Stomach (tissue), 8 donors: ENCODE measurements at regions not wholly inside any gene's neighbourhood (a gene's known extent, or its start where the extent isn't known, plus 50 kb on each side); places are given as distances from the start of the nearest gene placed in this dataset.

Experiments used
- DNase-seq, 2 donors: peaks; one replicate each; pipeline versions ENCODE4 v3.0.0 to v3.0.0-alpha.2; 2013 to 2019
- H3K27ac ChIP-seq, 5 donors: fragments of 200-600 bp in 4 of 5; sonication (generic) in 4 of 5; one replicate each; pipeline ENCODE4 v1.5.1; 2013 to 2019; ENCODE audit warnings: mild to moderate bottlenecking in 1 of 5, moderate library complexity in 1 of 5
- H3K27me3 ChIP-seq, 3 donors: fragments of 200-600 bp; sonication (generic); one replicate each; pipeline ENCODE4 v1.5.1; 2017 to 2019; ENCODE audit warnings: mixed run types in 1 of 3
- H3K36me3 ChIP-seq, 4 donors: fragments of 200-600 bp; sonication (generic); 1 replicate in 3 of 4; 2 replicates in 1 of 4; pipeline ENCODE4 v1.5.1; 2016 to 2019
- H3K4me1 ChIP-seq, 4 donors: fragments of 200-600 bp; sonication (generic); one replicate each; pipeline ENCODE4 v1.5.1; 2016 to 2019
- H3K4me3 ChIP-seq, 4 donors: fragments of 200-600 bp; sonication (generic) in 3 of 4; one replicate each; pipeline ENCODE4 v1.5.1; 2016 to 2019; ENCODE audit warnings: mild to moderate bottlenecking in 1 of 4
- H3K9me3 ChIP-seq, 4 donors: fragments of 200-600 bp; sonication (generic); one replicate each; pipeline ENCODE4 v1.5.1; 2016 to 2019
- EP300 ChIP-seq: sonication (generic); formaldehyde crosslinking; IDR thresholded peaks from one replicate; pipeline ENCODE4 v1.6.1; 2017; ENCODE audit warnings: antibody characterized with exemption
- POLR2A ChIP-seq, 4 donors: fragments of 450-650 bp; IDR thresholded peaks; one replicate each; pipeline ENCODE4 v1.6.1; 2016; ENCODE audit warnings: antibody characterized with exemption in 4 of 4, control low read depth in 2 of 4, mild to moderate bottlenecking in 1 of 4, moderate library complexity in 1 of 4
- POLR2AphosphoS5 ChIP-seq, 3 donors: sonication (generic); formaldehyde crosslinking; IDR thresholded peaks; one replicate each; pipeline ENCODE4 v1.6.1; 2016; ENCODE audit warnings: antibody characterized with exemption in 3 of 3
- WGBS, 5 donors: extraction: QIAGEN DNeasy Blood & Tissue Kit in 3 of 5; methylation state at CpG; one replicate each; pipeline versions ENCODE4 v1.1.5 to v1.1.7; 2013 to 2018; 5-methylcytosine and 5-hydroxymethylcytosine counted together
- intact Hi-C: fragments of 100-400 bp; cut with DNase I; formaldehyde crosslinking; loops from one replicate; pipeline ENCODE4 v1.15.1; 2023; ENCODE audit warnings: low total_unique reads
- TF ChIP-seq, protein P1 (sequence below), 7 experiments: fragments of 450-650 bp in 4 of 7; fragments of 200-600 bp in 3 of 7; sonication (generic) in 3 of 7; IDR thresholded peaks; one replicate each; pipeline ENCODE4 v1.5.1; 2016 to 2019; ENCODE audit warnings: antibody characterized with exemption in 7 of 7, control low read depth in 2 of 7, mild to moderate bottlenecking in 1 of 7
- donor health status: healthy with polysubstance abuse.
- donor health status: Bipolar disorder and iron deficiency.
- donor health status: healthy.

DNA sequence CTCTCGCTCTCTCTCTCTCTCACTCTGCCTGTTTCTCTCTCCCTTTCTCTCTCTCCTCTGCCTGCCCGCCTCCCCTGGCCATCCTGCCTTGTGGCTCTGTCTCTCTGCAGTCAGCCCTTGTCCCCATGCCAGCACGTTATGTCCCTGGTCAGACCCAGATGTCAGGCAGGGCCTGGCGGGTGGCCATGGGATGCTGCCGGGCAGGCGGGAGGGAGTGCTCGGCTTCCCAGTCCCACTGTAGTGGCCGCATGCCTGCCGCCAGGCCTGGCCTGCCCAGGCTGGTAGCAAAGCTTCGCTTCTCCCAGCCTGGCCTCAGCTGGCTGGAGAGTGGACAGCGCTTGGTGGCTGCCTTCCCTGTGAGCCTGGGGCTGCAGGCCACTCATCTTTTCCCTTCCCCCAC lies 121.5 kb upstream of the ZNF716 start:
- Histone ChIP-seq H3K4me1 (no peaks in the 10 kb centered on the region), H3K27me3 (no peaks in the 10 kb centered on the region), H3K36me3 (no peaks in the 10 kb centered on the region), H3K9me3 (peaks cover 6 to 99% (median 88%) of the 10 kb centered on the region in 4 donors), H3K27ac (no peak overlapping the region), H3K4me3 (no peak overlapping the region)
- no peak for DNase-seq
- whole genome bisulfite sequencing, 5 donors = 83 to 89% (median 87%) methylated on average over 10 to 11 of the region's 11 CpGs
- TF ChIP-seq POLR2AphosphoS5 (IDR thresholded peaks at IDR 0.05) (no peak), POLR2A (IDR thresholded peaks at IDR 0.05) (no peak), EP300 (no peak)
- TF ChIP-seq, protein P1, sequence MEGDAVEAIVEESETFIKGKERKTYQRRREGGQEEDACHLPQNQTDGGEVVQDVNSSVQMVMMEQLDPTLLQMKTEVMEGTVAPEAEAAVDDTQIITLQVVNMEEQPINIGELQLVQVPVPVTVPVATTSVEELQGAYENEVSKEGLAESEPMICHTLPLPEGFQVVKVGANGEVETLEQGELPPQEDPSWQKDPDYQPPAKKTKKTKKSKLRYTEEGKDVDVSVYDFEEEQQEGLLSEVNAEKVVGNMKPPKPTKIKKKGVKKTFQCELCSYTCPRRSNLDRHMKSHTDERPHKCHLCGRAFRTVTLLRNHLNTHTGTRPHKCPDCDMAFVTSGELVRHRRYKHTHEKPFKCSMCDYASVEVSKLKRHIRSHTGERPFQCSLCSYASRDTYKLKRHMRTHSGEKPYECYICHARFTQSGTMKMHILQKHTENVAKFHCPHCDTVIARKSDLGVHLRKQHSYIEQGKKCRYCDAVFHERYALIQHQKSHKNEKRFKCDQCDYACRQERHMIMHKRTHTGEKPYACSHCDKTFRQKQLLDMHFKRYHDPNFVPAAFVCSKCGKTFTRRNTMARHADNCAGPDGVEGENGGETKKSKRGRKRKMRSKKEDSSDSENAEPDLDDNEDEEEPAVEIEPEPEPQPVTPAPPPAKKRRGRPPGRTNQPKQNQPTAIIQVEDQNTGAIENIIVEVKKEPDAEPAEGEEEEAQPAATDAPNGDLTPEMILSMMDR (IDR thresholded peaks at IDR 0.05) = no peak
- intact Hi-C loops = no loop called here

DNA sequence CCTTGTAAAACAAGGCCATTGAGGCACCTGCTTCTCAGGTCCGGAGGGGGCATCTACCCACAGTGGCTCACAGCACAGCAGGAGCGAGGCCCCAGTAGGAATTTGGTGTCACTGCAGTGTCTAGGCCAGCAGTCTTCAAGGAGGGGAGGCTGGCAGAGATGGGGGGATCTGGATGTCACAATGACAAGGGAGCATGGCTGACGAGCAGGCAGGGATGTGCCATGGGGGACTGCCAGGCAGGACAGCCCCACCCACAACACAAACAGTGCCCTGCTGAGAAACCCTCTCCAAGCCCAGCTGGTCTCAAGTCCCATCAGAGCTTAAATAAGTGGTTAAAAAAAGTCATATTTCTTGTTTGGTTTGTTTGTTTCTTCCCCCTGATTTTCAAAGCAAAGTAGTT lies 121.0 kb upstream of the ZNF716 start:
- WGBS, 5 donors = 49 to 70% (median 63%) methylated on average over 1 to 3 of the region's 3 CpGs
- Histone ChIP-seq H3K27me3 (no peaks in the 10 kb centered on the region), H3K36me3 (no peaks in the 10 kb centered on the region), H3K9me3 (peaks cover 6 to 99% (median 87%) of the 10 kb centered on the region in 4 donors), H3K27ac (no peak overlapping the region), H3K4me1 (no peaks in the 10 kb centered on the region), H3K4me3 (no peak overlapping the region)
- TF ChIP-seq, protein P1 (IDR thresholded peaks at IDR 0.05) = no peak
- TF ChIP-seq POLR2A (IDR thresholded peaks at IDR 0.05) (no peak), EP300 (no peak), POLR2AphosphoS5 (IDR thresholded peaks at IDR 0.05) (no peak)
- intact Hi-C loops = no loop called here
- DNase-seq = no peak

DNA sequence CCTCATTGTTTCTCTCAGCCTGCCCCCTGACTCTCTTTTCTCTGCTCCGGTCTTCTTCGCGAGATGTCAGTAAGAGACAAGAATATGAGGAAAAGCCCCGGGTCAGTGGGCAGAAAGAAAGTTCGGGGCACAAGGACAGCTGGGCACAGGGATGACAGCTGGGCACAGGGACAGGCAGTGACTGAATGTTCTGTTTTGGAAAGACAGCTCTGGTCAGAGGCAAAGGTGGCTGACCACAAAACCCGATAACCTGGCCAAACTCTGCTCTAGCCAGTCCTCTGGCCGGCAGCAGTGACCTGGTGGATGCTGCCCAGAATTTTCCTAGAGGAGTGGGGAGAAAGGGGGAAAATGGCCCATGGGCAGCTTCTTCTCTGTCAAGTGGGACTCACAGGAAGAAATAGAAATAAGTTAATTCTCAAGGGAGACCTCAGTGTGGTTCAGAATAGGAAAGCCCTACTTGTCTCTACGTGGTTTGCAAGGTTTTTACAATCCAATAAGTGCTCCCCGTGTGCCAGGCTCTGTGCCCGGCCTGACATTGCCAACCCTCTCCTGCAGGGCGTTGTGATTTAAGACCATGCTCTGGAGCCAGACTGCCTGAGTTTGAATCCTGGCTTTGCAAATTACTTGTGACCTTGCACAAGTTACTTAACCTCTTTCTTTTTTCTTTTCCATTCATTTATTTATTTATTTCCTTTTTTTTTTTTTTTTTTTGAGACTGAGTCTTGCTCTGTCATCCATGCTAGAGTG lies 110.6 kb upstream of the ZNF716 start:
- no peak for TF ChIP-seq POLR2AphosphoS5 (IDR thresholded peaks at IDR 0.05)
- TF ChIP-seq POLR2A (IDR thresholded peaks at IDR 0.05) = no peak
- no peak for TF ChIP-seq EP300
- TF ChIP-seq, protein P1 (IDR thresholded peaks at IDR 0.05) = no peak
- Histone ChIP-seq H3K4me3 (no peak overlapping the region), H3K4me1 (no peaks in the 10 kb centered on the region), H3K36me3 (no peaks in the 10 kb centered on the region), H3K27me3 (no peaks in the 10 kb centered on the region), H3K27ac (no peak overlapping the region), H3K9me3 (peaks cover 0 to 93% (median 52%) of the 10 kb centered on the region in 4 donors)
- DNase-seq = no peak
- WGBS, 5 donors = 56 to 77% (median 71%) methylated on average over 11 of the region's 11 CpGs
- intact Hi-C loops = no loop called here

DNA sequence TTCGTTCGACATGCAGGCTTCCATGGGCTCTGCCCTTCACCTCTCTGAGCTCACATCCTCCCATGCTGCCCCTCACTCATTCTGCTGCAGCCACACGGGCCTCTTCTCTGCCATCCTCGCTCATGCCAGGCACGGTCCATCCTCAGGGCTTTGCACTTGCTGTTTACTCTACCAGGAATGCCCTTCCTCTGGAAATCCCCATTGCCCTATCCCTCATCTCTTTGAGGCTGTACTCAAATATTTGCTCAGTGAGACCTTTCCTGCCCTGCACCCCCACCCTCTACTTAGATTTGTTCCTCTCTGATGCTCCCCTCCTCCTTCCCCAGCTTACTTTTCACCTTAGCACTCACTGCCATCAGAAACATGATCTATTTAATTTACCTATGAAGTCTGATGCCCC lies 107.0 kb upstream of the ZNF716 start:
- no peaks in the 10 kb centered on the region for H3K27me3 ChIP-seq
- H3K4me1 ChIP-seq = no peaks in the 10 kb centered on the region
- WGBS, 5 donors = 84 to 93% (median 87%) methylated on average over 5 of the region's 5 CpGs
- no peaks in the 10 kb centered on the region for H3K36me3 ChIP-seq
- H3K27ac ChIP-seq = no peak overlapping the region
- H3K4me3 ChIP-seq = no peak overlapping the region
- no peak for DNase-seq
- peaks cover 0 to 96% (median 49%) of the 10 kb centered on the region in 4 donors for H3K9me3 ChIP-seq
- TF ChIP-seq, protein P1 (IDR thresholded peaks at IDR 0.05) = no peak
- TF ChIP-seq POLR2AphosphoS5 (IDR thresholded peaks at IDR 0.05) (no peak), EP300 (no peak), POLR2A (IDR thresholded peaks at IDR 0.05) (no peak)
- intact Hi-C loops = no loop called here
